Keratinocyte (primary cell): ENCODE measurements at regions not wholly inside any gene's neighbourhood (a gene's known extent, or its start where the extent isn't known, plus 50 kb on each side); places are given as distances from the start of the nearest gene placed in this dataset.

Source experiments
- DNase-seq: peaks from one replicate; pipeline ENCODE4 v3.0.0-alpha.2; 2011; ENCODE audit warnings: low read depth, missing footprints, low spot score
- FAIRE-seq: peaks from 2 replicates; lab custom pipeline; 2011; peaks lifted over from hg19 to GRCh38; lab: Jason Lieb, UNC
- H2AFZ ChIP-seq: 2 replicates; pipeline ENCODE4 v1.6.0; 2012; ENCODE audit warnings: low read length, control low read depth, inconsistent platforms; ENCODE audit not compliant: control insufficient read depth
- H3K27ac ChIP-seq: 2 replicates; pipeline ENCODE4 v1.5.1; 2011; ENCODE audit warnings: low read length; ENCODE audit not compliant: control insufficient read depth, insufficient read depth
- H3K27me3 ChIP-seq: 3 replicates; pipeline ENCODE4 v1.6.0; 2011; ENCODE audit warnings: low read length; ENCODE audit not compliant: control insufficient read depth, insufficient read depth; ENCODE audit errors: extremely low read depth
- H3K36me3 ChIP-seq, 2 experiments: 2 replicates in 1 of 2; 3 replicates in 1 of 2; pipeline ENCODE4 v1.5.1; 2011; ENCODE audit warnings: low read length in 2 of 2, mild to moderate bottlenecking in 1 of 2; ENCODE audit not compliant: control insufficient read depth in 2 of 2, insufficient read depth in 2 of 2; ENCODE audit errors: extremely low read depth in 1 of 2
- H3K4me1 ChIP-seq: 3 replicates; pipeline ENCODE4 v1.5.1; 2011; ENCODE audit warnings: low read length; ENCODE audit not compliant: control insufficient read depth, insufficient read depth; ENCODE audit errors: extremely low read depth
- H3K4me2 ChIP-seq: 3 replicates; pipeline ENCODE4 v1.6.0; 2011; ENCODE audit warnings: low read depth, low read length; ENCODE audit not compliant: control insufficient read depth, insufficient read depth; ENCODE audit errors: extremely low read depth
- H3K4me3 ChIP-seq, 3 experiments: fragments of 200-600 bp in 1 of 3; sonication (generic) in 1 of 3; 2 replicates in 2 of 3; 3 replicates in 1 of 3; pipeline ENCODE4 v1.5.1; 2011 to 2016; ENCODE audit warnings: low read length in 3 of 3, mild to moderate bottlenecking in 3 of 3, control low read depth in 2 of 3, inconsistent platforms in 1 of 3, low read depth in 1 of 3, mixed read lengths in 1 of 3, mixed run types in 1 of 3, moderate library complexity in 1 of 3; ENCODE audit not compliant: control insufficient read depth in 2 of 3, insufficient read depth in 2 of 3; ENCODE audit errors: extremely low read depth in 1 of 3
- H3K79me2 ChIP-seq: 2 replicates; pipeline ENCODE4 v1.6.0; 2012; ENCODE audit warnings: low read length; ENCODE audit not compliant: control insufficient read depth, insufficient read depth
- H3K9ac ChIP-seq: 3 replicates; pipeline ENCODE4 v1.6.0; 2011; ENCODE audit warnings: low read length; ENCODE audit not compliant: control insufficient read depth, insufficient read depth; ENCODE audit errors: extremely low read depth
- H3K9me1 ChIP-seq: 3 replicates; pipeline ENCODE4 v1.6.0; 2011; ENCODE audit warnings: low read length; ENCODE audit not compliant: control insufficient read depth, insufficient read depth; ENCODE audit errors: extremely low read depth
- H3K9me3 ChIP-seq: 2 replicates; pipeline ENCODE4 v1.5.1; 2012; ENCODE audit warnings: low read depth, low read length; ENCODE audit not compliant: control insufficient read depth
- H4K20me1 ChIP-seq: 3 replicates; pipeline ENCODE4 v1.6.0; 2011; ENCODE audit warnings: low read length; ENCODE audit not compliant: control insufficient read depth, insufficient read depth; ENCODE audit errors: extremely low read depth
- EZH2 ChIP-seq: IDR thresholded peaks from one replicate; pipeline ENCODE4 v1.6.1; 2012; ENCODE audit warnings: inconsistent platforms, mild to moderate bottlenecking, low read length, moderate library complexity
- dilution Hi-C: fragments of 300-500 bp; cut with MboI; formaldehyde crosslinking; loops from one replicate; pipeline ENCODE4 v1.7.0; 2020; ENCODE audit warnings: low sequenced_read_pairs; ENCODE audit not compliant: extremely low pct_ligation_motif_present
- TF ChIP-seq, protein P1 (sequence below), 3 experiments: IDR thresholded peaks in 1 of 3; conservative IDR thresholded peaks in 1 of 3; optimal IDR thresholded peaks in 1 of 3; 2 replicates in 2 of 3; 3 replicates in 1 of 3; pipeline versions ENCODE3 to v1.5.1; 2011; ENCODE audit warnings: low read length in 3 of 3, mild to moderate bottlenecking in 3 of 3, moderate library complexity in 2 of 3, control low read depth in 1 of 3, inconsistent platforms in 1 of 3; ENCODE audit not compliant: insufficient read depth in 2 of 3; ENCODE audit errors: extremely low read depth in 1 of 3

DNA sequence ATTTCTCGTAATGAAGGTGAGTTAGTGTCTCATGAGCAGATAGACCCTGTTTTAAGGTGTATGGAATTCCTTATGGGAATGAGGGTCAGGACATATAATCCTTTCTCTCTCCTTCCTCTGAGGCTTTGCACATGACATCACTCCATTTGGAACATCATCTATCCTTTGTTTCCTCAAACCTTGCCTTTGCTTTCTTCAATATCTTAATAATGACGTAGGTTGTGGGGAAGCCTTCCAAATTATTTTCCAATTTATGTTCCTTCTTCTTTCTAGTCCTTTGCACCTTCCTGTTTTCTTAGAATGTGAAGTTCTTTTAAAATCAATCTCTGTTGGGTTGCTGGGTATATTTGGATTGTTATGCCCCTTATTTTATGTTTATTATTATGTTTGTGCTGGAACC lies 502.9 kb upstream of the STXBP6 start:
- no peaks in the 10 kb centered on the region for H3K79me2 ChIP-seq
- dilution Hi-C loops: no loop called here
- H3K4me1 ChIP-seq: no peaks in the 10 kb centered on the region
- H3K27me3 ChIP-seq: no peaks in the 10 kb centered on the region
- H4K20me1 ChIP-seq: no peaks in the 10 kb centered on the region
- H2AFZ ChIP-seq: no peak overlapping the region
- H3K9me1 ChIP-seq: no peaks in the 10 kb centered on the region
- no peaks in the 10 kb centered on the region for H3K9me3 ChIP-seq
- TF ChIP-seq, protein P1, sequence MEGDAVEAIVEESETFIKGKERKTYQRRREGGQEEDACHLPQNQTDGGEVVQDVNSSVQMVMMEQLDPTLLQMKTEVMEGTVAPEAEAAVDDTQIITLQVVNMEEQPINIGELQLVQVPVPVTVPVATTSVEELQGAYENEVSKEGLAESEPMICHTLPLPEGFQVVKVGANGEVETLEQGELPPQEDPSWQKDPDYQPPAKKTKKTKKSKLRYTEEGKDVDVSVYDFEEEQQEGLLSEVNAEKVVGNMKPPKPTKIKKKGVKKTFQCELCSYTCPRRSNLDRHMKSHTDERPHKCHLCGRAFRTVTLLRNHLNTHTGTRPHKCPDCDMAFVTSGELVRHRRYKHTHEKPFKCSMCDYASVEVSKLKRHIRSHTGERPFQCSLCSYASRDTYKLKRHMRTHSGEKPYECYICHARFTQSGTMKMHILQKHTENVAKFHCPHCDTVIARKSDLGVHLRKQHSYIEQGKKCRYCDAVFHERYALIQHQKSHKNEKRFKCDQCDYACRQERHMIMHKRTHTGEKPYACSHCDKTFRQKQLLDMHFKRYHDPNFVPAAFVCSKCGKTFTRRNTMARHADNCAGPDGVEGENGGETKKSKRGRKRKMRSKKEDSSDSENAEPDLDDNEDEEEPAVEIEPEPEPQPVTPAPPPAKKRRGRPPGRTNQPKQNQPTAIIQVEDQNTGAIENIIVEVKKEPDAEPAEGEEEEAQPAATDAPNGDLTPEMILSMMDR (optimal IDR thresholded peaks at IDR 0.05 in 1 of 3, IDR thresholded peaks at IDR 0.05 in 1 of 3, conservative IDR thresholded peaks at IDR 0.05 in 1 of 3; ENCODE audit: extremely low read depth in 1 of 3, insufficient read depth in 2 of 3, low read length in 3 of 3): no peak
- no peak for TF ChIP-seq EZH2
- H3K4me3 ChIP-seq: no peak overlapping the region
- no peak for DNase-seq
- H3K4me2 ChIP-seq: no peak overlapping the region
- H3K36me3 ChIP-seq: no peaks in the 10 kb centered on the region
- H3K27ac ChIP-seq: no peak overlapping the region
- FAIRE-seq: no peak
- H3K9ac ChIP-seq: no peak overlapping the region

DNA sequence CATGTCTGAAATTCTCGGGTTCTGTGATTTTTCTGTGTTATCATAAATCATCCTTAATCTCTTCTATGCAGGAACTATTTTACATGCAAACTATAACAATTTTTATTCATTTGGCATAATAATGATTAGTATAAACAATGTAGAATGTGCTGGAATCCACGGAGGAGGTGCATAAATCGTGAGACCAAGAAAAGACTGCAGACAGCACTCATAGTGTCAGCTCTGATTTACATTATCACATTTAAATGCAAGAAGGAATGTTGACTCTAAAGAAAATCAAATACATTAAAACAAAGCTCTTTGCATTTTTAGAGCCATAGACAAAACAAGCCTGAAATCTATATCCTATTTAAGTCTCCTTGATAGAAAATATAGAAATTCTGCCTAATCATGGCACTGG lies 501.7 kb upstream of the STXBP6 start:
- no peaks in the 10 kb centered on the region for H3K9me1 ChIP-seq
- H3K36me3 ChIP-seq: no peaks in the 10 kb centered on the region
- no peak for FAIRE-seq
- H3K79me2 ChIP-seq: no peaks in the 10 kb centered on the region
- no peak overlapping the region for H3K4me3 ChIP-seq
- DNase-seq: no peak
- H3K9me3 ChIP-seq: no peaks in the 10 kb centered on the region
- no peaks in the 10 kb centered on the region for H4K20me1 ChIP-seq
- no peak overlapping the region for H3K4me2 ChIP-seq
- no peaks in the 10 kb centered on the region for H3K4me1 ChIP-seq
- no peak overlapping the region for H3K27ac ChIP-seq
- TF ChIP-seq EZH2: no peak
- no peak overlapping the region for H3K9ac ChIP-seq
- no peaks in the 10 kb centered on the region for H3K27me3 ChIP-seq
- dilution Hi-C loops: no loop called here
- no peak overlapping the region for H2AFZ ChIP-seq

DNA sequence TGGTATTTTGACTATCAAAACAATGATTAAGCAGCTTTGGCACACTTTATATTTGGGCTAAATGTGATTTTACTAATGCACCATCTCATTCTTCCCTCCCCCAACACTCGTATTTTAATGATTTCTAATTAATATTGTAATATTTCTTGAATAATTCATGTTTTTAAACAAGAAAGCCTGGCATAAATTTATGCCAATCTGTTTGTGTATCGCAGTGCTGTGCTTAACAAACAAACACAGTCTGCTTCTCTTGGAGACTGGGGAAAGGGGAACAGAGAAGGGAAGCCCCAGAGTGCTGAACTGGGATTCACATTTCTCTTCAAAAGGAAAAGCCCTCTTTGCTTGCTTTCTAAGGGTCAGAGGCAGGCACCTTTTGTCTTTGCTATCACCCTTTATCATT lies 496.9 kb upstream of the STXBP6 start:
- TF ChIP-seq EZH2: no peak
- TF ChIP-seq, protein P1 (optimal IDR thresholded peaks at IDR 0.05 in 1 of 3, IDR thresholded peaks at IDR 0.05 in 1 of 3, conservative IDR thresholded peaks at IDR 0.05 in 1 of 3; ENCODE audit: extremely low read depth in 1 of 3, insufficient read depth in 2 of 3, low read length in 3 of 3): no peak
- dilution Hi-C loops: no loop called here
- no peaks in the 10 kb centered on the region for H3K36me3 ChIP-seq
- H3K4me3 ChIP-seq: no peak overlapping the region
- DNase-seq: no peak
- H3K79me2 ChIP-seq: no peaks in the 10 kb centered on the region
- no peak overlapping the region for H3K4me2 ChIP-seq
- no peak overlapping the region for H3K9ac ChIP-seq
- FAIRE-seq: no peak
- no peaks in the 10 kb centered on the region for H3K27me3 ChIP-seq
- no peaks in the 10 kb centered on the region for H3K4me1 ChIP-seq
- no peaks in the 10 kb centered on the region for H3K9me3 ChIP-seq
- no peak overlapping the region for H3K27ac ChIP-seq
- no peak overlapping the region for H2AFZ ChIP-seq
- no peaks in the 10 kb centered on the region for H4K20me1 ChIP-seq
- H3K9me1 ChIP-seq: no peaks in the 10 kb centered on the region
